A549 (cell line): ENCODE measurements at regions not wholly inside any gene's neighbourhood (a gene's known extent, or its start where the extent isn't known, plus 50 kb on each side); places are given as distances from the start of the nearest gene placed in this dataset.

Source experiments
- CTCF ChIP-seq: fragments of >200 bp; sonication (Bioruptor Twin); formaldehyde crosslinking; IDR thresholded peaks from 3 replicates; pipeline ENCODE4 v1.5.1; 2016
- MAZ ChIP-seq: fragments of 150-350 bp; IDR thresholded peaks from 2 replicates; pipeline ENCODE4 v1.6.1; 2014; ENCODE audit warnings: antibody characterized with exemption, low read depth, low read length, borderline replicate concordance
- POLR2A ChIP-seq: IDR thresholded peaks from 2 replicates; pipeline ENCODE4 v1.6.1; 2012; ENCODE audit warnings: mild to moderate bottlenecking, low read length
- ZC3H11A ChIP-seq: fragments of 450-650 bp; IDR thresholded peaks from 2 replicates; pipeline ENCODE4 v1.6.1; 2014; ENCODE audit warnings: antibody characterized with exemption, mild to moderate bottlenecking
- TF ChIP-seq, protein P1 (sequence below): IDR thresholded peaks from 2 replicates; pipeline ENCODE4 v1.6.1; 2012

GRCh38 chr18:55073834-55074233, 114.6 kb upstream of the CCDC68 start:
- TF ChIP-seq CTCF = no peak
- TF ChIP-seq POLR2A = no peak
- no peak for TF ChIP-seq ZC3H11A
- TF ChIP-seq, protein P1, sequence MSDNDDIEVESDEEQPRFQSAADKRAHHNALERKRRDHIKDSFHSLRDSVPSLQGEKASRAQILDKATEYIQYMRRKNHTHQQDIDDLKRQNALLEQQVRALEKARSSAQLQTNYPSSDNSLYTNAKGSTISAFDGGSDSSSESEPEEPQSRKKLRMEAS = no peak
- TF ChIP-seq MAZ = no peak
